ENCODE measurements at regions not wholly inside any gene's neighbourhood (a gene's known extent, or its start where the extent isn't known, plus 50 kb on each side); places are given as distances from the start of the nearest gene placed in this dataset.
"Not testable (repeated sequence)": the region's sequence is repeated elsewhere in the genome, so short reads cannot be mapped to it uniquely, and the experiment has no call there.

DNA sequence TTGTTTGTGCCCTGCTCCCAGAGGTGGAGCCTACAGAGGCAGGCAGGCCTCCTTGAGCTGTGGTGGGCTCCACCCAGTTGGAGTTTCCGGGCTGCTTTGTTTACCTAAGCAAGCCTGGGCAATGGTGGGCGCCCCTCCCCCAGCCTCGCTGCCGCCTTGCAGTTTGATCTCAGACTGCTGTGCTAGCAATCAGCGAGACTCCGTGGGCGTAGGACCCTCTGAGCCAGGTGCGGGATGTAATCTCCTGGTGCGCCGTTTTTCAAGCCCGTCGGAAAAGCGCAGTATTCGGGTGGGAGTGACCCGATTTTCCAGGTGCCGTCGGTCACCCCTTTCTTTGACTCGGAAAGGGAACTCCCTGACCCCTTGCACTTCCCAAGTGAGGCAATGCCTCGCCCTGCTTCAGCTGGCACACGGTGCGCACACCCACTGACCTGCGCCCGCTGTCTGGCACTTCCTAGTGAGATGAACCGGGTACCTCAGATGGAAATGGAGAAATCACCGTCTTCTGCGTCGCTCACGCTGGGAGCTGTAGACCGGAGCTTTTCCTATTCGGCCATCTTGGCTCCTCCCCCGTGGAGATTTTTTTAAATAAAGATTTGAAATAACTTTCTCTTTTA is 189.2 kb upstream of the WSB1 start:
- not testable (repeated sequence) for DNase-seq

DNA sequence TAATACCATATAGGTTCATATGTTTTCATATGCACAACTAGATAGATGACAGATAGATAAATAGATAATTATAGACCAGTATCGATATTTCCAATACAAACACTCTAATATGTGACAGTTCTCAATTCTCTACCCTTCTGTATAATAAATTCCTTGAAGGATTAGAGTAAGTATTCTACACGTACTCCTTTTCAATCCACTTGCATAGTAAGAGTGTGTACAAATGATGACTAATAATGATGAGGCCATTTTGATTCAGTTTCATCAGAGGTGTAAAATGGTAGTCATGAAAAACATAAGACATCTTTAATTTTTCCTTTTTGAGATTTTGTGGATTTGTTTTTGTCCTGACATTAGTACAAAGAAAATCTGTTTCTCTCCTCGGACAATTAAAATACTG is 188.3 kb upstream of the WSB1 start:
- DNase-seq, result no peak

DNA sequence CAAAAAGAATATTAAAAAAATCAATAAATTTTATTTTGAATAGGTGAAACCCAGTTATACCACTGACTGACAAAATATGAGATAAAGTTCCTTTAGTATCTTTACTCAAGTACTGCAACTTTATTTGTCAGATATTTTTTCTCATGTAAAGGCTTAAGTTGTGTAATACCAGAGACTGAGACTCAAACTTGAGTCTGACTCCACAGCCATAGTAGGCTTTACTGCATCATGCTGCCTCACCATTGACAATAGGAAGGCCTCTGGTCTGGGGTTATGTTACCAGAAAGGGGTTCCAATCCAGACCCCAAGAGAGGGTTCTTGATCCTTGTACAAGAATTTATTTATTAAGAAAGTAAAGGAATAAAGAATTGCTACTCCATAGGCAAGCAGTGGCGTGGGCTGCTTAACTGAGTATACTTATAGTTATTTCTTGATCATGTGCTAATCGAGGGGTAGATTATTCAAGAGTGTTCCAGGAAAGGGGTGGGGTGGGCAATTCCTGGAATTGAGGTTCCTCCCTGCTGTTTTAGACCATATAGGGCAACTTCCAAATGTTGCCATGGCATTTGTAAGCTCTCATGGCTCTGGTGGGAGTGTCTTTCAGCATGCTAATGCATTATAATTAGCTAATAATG is 187.4 kb upstream of the WSB1 start:
- DNase-seq, result no peak

DNA sequence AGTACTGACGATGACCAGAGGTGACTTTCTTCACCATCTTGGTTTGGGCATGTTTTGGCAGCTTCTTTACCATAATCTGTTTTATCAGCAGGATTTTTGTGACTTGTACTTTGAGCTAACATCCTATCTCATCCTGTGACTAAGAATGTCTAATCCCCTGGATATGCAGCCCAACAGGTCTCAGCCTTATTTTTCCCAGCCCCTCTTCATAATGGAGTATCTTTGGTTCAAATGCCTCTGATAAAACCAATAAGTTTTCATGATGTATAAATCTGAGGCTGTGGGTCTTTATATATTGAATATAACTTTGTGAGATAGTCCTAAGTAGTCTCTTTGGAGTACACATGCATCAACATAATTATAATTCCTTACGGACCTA is 186.9 kb upstream of the WSB1 start:
- DNase-seq, result no peak

DNA sequence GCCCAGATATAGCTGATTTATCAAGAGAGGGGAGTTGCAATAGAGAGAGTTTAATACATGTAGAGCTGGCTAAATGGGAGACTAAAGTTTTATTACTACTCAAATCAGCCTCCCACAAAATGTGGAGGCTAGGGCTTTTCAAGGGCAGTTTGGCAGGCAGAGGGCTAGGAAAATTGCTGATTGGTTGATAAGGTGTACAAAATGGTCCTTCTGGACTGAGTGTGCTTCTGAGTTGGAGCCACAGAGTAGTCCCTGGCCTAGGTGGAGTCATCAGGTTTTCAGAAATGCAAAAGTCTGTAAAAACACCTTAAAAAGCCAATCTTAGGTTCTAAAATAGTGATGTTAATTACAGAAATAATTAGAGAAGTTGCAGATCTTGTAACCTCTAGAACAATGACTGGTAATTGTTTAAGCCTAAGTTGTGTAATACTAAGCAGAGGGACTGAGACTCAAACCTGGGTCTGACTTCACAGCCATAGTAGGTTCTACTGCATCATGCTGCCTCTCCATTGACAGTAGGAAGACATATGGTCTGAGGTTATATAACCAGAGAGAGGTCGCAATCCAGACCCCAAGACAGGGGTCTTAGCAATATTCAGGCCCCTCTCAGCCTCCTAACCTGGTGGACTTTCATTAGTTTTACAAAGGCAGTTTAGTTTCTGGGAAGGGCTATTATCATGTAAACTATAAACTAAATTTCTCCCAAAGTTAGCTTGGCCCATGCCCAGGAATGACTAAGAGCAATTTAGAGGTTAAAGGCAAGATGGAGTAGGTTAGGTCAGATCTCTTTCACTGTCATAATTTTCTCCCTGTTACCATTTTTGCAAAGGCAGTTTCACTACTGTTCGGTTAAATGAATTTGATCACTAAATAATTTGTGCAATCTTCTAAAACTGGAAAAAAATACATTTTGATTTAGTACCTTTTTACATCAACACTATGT is 186.3 kb upstream of the WSB1 start:
- DNase-seq, result not testable (repeated sequence)

DNA sequence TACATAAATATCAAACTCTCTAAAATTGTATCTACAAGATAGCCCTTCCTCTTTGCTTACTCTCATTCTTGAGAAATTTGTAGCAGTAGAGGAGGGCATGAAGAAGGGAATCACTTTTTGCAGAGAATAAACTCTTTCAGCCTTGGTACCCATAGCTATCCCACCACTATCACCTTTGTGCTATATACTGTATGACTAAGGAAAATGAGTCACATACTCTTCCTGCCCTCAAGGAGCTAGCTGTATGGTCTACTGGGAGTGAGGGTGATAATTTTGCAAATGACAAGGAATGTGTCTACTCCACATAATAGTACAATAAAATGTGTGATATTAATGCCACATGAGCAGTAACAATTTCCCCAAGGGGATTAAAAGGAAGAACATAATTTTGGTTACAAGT is 184.6 kb upstream of the WSB1 start:
- no peak for DNase-seq

DNA sequence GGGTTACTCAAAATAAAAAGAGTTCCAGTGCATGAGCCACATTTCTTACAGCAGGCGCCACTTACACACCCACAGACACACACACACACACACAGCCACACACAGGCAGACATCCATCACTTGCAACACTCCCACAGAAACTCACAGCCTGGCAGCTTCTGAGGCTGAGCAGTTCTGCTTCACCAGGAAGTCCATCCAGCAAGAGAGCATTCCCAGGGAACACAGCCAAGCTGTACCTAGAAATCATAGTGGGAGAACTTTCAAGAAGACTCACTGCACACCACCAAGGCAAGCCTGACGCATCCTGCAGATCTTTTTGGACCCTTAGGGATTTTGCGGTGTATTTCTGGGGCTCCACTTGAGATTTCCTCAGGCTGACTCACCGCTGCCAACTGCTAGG is 140.9 kb upstream of the WSB1 start:
- no peak for DNase-seq

DNA sequence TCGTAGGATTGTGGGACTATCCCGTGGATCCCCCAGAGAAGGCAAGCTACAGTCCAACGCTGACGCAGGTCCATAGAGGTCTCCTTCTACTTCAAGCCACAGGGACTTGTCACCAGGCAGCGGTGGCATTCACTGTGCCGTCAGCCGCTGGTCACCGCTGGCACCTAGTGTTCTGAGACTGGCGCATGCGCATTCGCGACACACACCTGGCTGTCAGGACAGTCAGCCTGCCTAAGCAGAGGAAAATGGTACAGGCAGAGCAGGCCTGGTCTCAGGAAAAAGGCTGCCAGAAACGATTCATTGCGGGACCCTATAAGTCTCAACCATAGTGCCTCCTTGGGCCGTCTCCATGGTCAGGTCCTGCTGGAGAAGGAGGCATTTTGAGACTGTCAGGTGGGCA is 138.0 kb upstream of the WSB1 start:
- DNase-seq, result no peak

DNA sequence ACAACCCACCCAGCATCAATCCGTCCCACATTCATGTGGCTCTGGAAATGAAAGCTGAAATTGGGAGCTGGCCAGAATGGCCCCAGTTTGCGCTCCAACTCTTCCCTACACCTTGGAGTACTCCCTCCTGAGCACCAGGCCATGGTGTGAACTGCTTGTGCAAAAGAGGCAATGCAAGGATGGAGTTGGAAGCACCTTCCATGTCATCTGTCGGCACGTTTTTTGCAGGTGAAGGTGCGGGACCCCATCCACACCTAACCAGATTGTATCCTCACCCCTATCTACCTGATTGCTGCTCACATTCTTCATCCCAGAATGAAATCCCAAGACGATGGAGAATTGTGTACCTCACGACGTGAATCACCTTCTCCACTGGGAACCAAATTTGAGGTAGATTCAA is 136.6 kb upstream of the WSB1 start:
- DNase-seq, result no peak

DNA sequence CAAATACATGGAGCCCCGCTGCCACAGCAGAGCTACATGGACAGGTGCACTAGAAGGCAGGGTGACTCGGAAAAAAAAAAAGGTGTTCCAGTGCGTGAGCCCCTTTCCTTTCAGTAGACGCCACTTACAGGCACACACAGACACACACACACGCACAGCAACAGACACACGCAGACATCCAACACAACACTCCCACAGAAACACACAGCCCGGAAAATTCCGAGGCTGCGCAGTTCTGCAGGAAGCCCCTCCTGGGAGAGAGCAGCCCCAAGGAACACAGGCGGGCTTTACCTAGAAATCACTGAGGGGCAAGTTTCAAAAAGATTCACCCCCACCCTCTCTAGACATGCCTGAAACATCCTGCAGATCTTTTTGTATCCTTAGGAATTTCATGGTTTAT is 136.0 kb upstream of the WSB1 start:
- DNase-seq, result no peak

DNA sequence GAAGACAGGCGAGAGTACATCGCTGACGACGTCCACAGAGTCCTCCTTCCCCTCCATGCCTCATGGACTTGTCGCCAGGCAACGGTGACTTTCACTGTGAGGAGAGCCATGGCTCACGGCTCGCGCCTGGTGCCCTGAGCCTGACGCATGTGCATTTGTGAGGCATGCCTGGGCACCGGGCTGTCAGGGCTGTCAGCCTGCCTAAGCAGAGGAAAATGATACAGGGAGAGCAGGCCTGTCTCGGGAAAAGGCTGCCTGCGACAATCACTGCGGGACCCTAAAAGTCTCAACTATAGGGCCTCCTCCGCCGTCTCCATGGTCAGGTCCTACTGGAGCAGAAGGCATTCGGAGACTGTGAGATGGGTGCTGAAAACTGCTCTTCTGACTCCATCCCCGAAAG is 135.5 kb upstream of the WSB1 start:
- no peak for DNase-seq

DNA sequence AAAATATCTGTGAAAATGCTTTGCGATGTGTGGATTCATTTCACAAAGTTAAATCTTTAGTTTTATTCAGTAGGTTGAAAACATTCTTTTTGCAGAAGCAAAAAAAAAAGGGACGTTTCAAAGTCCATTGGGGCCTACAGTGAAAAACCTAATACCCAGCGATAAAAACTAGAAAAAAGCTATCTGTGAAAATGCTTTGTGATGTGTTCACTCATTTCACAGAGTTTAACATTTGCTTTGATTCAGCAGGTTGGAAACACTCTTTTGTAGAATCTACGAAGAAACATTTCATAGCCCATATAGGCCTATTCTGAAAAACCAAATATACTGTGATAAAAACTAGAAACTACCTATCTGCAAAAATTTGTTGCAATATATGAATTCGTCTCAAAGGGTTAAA is 113.6 kb upstream of the WSB1 start:
- DNase-seq, result no peak

DNA sequence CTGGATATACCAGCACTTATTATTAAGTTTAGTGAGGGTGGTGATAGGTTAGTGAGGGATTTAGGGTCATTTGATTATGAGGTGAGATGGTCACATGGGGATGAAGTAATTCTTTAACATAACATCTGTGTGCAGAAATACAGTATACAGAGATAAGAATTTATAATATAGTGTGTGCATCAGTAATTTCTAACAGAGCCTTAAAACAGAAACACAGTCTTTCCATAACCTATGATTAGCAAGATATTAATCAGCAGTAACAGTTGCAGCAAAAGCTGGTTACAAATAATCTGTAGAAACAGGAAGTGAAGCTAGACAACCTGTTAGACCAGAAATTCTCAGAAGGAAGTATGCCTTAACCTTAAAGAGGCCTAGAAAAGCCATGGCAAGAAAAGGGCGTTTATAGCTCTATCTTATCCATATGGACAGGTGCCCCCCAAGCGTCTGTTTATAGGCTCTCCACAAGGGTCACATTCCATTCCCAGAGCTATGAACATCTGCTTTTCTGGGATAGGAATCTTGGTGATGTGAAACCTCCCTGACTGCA is 112.5 kb upstream of the WSB1 start:
- DNase-seq, result not testable (repeated sequence)

DNA sequence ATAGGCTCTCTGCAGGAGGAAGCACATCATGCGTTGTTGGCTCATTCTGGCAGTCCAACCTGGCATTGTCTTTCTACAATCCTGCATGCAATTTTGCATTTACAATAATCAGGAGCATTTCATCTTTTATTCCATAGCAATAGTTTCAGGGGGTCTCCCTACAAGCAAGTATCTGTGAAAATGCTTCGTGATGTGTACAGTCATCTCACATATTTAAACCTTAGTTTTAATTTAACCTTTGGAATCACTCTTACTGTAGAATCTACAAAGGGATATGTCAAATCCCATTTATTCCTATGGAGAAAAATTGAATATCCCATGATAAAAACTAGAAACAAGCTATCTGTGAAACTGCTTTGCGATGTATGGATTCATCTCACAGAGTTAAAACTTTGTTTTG is 112.0 kb upstream of the WSB1 start:
- no peak for DNase-seq

DNA sequence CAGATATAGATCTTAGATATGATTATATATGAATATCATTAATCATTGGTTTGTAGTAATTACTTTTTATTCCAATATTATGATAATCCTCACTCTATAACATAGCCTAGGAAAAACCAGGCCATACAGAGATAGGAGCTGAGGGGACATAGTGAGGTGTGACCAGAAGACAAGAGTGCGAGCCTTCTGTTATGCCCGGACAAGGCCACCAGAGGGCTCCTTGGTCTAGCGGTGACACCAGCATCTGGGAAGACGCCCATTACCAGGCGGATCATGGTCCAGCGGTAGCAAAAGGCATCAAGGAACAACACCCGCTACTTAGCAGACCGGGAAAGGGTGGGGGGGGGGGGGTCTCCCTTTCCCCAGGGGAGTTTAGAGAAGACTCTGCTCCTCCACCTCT is 96.4 kb upstream of the WSB1 start:
- not testable (repeated sequence) for DNase-seq

DNA sequence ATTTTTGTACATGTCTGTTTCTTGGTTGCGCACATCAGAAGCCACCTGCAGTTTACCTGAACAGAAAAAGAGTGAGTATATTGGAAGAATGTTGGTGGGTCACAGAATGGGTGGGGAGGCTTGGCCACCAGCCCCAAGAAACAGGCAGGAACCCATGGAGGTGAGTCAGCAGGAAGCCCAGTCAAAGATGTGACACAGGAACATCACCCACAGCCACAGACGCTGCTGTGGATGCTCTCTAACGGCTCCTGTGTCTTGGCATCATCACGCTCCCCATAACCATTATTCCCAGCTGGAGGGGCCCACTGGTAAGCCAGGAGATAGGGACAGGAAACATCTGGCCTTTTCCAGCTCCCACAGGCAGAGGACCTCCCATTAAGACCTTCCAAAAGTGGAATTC is 94.0 kb upstream of the WSB1 start:
- DNase-seq, result no peak

DNA sequence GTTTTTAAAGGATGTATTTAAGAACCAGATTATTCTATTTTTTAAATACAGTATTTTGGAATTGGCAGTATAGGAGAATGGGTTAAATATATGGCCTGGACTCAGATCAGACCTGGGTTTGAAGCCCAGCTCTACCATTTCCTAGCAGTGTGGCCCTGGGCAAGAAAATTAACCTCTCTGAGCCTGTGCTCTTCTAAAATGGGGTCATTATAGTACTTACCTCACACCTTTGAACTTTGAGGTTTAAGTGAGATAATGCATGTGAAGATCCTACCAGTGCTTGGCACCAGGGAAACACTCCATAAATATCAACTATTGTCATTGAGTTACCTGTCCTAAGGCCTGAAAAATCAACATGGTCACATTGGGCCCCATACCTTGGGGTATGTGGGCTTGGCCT is 93.4 kb upstream of the WSB1 start:
- DNase-seq, result no peak

DNA sequence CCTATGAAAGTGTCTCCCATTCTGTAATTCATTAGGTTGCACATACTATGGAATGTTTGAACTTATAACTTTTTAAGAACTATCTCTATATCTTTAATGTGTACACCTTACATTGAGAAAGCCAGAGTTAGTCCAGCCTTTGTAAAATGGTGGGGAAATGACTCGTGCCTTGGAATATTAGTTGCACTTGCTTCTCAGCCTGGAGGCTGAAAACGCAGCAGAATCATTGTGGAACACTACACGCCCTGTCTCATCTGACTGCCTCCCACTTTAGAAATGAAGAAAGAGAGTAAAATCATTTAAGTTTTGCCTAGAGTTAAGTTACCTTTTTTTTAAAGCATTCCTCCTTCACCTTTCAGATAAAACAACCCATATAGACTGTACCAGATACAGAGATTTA is 90.7 kb upstream of the WSB1 start:
- DNase-seq, result no peak

DNA sequence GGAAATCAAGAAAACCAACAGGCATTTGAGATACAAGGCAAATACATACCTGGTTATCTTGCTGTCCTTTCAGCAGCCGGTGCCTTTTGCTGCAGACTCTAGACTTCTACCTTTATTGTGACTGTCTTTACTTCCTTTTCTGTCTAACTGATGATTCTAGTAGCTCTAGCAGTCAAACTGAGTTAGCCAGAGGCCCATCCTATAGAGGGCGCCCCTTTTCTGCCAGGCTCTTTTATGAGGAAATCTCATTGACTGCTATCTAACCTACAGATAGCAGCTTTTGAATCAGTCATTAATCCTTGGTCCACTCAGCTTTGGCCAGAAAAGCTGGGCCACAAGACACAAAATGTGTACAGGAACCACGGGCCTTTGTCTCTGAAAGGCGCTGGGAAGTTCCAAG is 87.5 kb upstream of the WSB1 start:
- peak; percentile 18 for DNase-seq

DNA sequence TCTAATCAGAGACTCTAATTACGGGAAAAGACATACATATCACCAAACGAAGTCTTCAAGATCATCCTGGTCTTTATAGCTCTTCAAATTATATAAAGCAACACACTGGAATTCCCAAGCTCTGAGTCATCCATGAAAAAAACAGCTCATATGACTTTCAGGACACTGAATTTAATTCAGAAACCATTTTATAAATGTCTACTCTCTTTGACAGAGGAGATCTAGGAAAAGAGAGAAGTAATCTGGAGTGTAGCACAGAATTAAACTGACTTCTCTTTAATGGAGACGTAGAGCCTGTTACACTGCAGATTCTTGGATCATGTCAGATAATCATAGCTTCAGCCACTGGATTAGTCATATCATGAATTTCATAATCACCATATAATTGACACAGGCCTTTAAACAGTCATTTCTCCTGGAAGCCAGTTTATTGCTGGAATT is 86.8 kb upstream of the WSB1 start:
- no peak for DNase-seq

DNA sequence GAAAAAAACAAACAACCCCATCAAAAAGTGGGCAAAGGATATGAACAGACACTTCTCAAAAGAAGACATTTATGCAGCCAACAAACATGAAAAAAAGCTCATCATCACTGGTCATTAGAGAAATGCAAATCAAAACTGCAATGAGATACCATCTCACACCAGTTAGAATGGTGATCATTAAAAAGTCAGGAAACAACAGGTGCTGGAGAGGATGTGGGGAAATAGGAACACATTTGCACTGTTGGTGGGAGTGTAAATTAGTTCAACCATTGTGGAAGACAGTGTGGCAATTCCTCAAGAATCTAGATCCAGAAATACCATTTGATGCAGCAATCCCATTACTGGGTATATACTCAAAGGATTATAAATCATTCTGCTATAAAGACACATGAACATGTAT is 85.5 kb upstream of the WSB1 start:
- not testable (repeated sequence) for DNase-seq

DNA sequence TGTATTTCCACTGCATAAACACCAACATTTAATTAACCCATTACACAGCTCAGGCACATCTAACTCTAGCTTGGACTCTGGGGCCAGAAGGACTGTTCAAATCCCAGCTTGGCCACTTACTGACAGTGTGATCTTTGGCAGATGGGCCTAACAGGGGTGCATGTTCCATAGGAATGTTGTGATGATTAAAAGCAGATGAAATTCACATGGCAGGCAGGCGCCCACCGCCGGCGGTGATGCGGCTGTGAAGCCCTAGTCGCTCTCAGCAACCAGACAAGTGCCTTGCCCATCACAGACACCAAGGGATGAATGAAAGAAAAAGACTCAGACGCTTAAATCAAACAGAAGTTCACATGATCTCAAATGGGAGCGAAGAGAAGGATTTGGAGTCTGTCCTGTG is 84.6 kb upstream of the WSB1 start:
- no peak for DNase-seq

DNA sequence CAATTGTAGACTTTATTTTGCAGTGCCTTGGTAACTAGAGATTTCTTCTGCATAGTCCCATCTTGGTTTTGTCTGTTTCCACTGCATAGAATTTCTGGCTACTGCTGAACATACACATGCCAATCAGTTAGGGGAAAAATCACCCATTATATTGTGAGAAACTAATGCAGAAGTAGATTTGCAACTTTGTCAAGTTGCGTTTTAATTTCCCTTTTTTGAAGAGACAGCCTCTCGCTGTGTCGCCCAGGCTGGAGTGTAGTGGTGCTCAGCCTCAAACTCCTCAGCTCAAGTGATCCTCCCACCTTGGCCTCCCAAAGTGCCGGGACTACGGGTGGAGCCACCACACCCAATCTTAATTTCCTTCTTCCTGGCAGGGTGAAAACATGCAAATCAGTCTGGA is 83.1 kb upstream of the WSB1 start:
- DNase-seq, result not testable (repeated sequence)

DNA sequence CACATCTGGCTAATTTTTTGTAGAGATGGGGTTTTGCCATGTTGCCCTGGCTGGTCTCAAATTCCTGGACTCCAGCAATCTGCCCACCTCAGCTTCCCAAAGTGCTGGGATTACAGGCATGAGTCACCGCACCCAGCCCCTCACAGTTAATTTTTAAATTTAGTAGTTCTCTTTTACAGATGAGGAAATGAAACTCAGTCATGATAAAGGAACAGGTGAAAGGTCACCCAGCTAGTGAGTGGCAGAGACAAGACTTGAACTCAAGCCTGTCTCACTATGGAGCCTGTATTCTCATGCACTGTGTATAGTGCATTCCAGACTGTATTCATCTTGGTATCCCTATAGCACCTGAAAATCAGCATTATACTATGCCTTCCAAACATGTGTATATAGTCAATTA is 77.1 kb upstream of the WSB1 start:
- no peak for DNase-seq

All from NCI-H1694 (cell line).